ENCODE measurements at regions not wholly inside any gene's neighbourhood (a gene's known extent, or its start where the extent isn't known, plus 50 kb on each side); places are given as distances from the start of the nearest gene placed in this dataset.

DNA sequence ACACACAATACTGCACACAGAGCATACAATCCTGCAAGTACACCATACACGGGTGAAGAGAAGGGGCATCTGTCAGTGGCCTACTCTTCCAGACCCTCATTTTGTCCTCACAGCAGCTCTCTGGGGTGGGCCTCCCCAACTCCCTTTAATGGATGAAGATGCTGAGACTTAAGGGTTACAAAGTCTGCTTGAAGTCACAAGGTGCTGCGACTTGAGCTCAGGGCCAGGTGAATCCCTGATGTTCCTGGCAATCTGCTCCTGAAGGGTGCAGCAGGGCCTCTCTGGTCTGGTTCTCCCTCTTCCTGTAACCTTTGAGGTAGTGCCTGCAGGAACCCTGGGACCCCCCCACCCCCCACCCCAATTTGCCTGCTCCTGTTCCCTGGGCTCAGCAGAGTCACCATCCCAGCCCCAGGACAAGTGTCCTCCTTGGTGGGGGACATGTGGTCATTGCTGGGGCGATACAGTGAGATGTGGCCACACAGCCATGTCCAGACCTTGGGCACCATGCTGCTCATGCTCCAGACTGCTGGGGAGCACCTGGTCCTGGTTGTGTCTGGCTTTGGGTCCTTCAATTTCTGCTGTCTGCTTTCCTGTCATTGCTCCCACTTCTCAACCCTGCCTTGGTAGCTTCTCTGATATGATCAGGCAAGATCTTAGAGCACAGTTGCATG is 107.5 kb downstream of the METRNL start:
- no peak overlapping the region for H2AFZ ChIP-seq
- no peak for TF ChIP-seq EZH2 (IDR thresholded peaks at IDR 0.05; ENCODE audit: low read depth)
- TF ChIP-seq, protein P1, sequence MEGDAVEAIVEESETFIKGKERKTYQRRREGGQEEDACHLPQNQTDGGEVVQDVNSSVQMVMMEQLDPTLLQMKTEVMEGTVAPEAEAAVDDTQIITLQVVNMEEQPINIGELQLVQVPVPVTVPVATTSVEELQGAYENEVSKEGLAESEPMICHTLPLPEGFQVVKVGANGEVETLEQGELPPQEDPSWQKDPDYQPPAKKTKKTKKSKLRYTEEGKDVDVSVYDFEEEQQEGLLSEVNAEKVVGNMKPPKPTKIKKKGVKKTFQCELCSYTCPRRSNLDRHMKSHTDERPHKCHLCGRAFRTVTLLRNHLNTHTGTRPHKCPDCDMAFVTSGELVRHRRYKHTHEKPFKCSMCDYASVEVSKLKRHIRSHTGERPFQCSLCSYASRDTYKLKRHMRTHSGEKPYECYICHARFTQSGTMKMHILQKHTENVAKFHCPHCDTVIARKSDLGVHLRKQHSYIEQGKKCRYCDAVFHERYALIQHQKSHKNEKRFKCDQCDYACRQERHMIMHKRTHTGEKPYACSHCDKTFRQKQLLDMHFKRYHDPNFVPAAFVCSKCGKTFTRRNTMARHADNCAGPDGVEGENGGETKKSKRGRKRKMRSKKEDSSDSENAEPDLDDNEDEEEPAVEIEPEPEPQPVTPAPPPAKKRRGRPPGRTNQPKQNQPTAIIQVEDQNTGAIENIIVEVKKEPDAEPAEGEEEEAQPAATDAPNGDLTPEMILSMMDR (conservative IDR thresholded peaks at IDR 0.05), result no peak
- no peak overlapping the region for H3K4me3 ChIP-seq
- H3K9me3 ChIP-seq (ENCODE audit: insufficient read depth, low read depth), result no peaks in the 10 kb centered on the region; the same call in 1 of the 2 replicates
- no peaks in the 10 kb centered on the region for H3K9me2 ChIP-seq (ENCODE audit: insufficient read depth)
- no peaks in the 10 kb centered on the region for H3K4me1 ChIP-seq (replicated peaks; ENCODE audit: insufficient read depth)
- H3K36me3 ChIP-seq (ENCODE audit: low read depth), result no peaks in the 10 kb centered on the region
- H3K27ac ChIP-seq, result no peak overlapping the region
- no peaks in the 10 kb centered on the region for H3K79me2 ChIP-seq (ENCODE audit: low read depth)
- no peak for DNase-seq
- no peaks in the 10 kb centered on the region for H3F3A ChIP-seq (ENCODE audit: insufficient read depth, low read depth)
- intact Hi-C loops (cut with micrococcal nuclease; ENCODE audit: unreplicated experiment), result no loop called here
- H3K4me2 ChIP-seq, result no peak overlapping the region
- no peaks in the 10 kb centered on the region for H4K20me1 ChIP-seq (ENCODE audit: insufficient read depth)
- H3K27me3 ChIP-seq (ENCODE audit: insufficient read depth, low read depth), result no peaks in the 10 kb centered on the region
- POLR2A ChIA-PET (ENCODE audit: unreplicated experiment), result no interaction called here
- CTCF ChIA-PET, result no interaction called here
- no TSS peak for BruUV-seq (replicated peaks)

DNA sequence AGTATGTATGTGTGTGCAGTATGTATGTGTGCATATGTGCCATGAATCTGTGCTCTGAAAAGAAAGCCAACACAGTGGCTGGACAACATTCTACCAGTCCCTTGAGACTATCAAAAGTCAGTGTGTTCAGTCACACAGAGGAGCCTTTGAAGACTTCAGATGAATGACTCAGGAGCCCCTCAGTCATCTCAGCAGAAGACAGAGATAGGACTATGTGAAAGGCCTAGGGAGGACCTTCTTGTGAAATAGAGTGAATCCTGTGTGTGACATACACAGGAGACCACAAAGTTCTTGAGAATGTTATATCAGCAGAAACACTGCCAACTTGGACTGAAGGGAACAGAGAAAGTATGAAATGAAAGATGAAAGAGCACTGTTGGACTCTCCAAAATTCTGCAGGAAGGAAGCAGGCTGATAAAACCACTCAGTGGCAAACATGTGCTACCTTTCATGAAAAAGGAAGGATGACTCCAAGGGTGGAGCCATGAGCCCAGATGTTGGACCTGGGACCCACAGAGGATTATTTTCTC is 108.4 kb downstream of the METRNL start:
- POLR2A ChIA-PET (ENCODE audit: unreplicated experiment), result no interaction called here
- no peak overlapping the region for H3K4me2 ChIP-seq
- H3F3A ChIP-seq (ENCODE audit: insufficient read depth, low read depth), result no peaks in the 10 kb centered on the region
- no peak overlapping the region for H3K4me3 ChIP-seq
- BruUV-seq (replicated peaks), result no TSS peak
- no peaks in the 10 kb centered on the region for H3K27me3 ChIP-seq (ENCODE audit: insufficient read depth, low read depth)
- no peaks in the 10 kb centered on the region for H3K9me2 ChIP-seq (ENCODE audit: insufficient read depth)
- H3K79me2 ChIP-seq (ENCODE audit: low read depth), result no peaks in the 10 kb centered on the region
- CTCF ChIA-PET, result no interaction called here
- H3K36me3 ChIP-seq (ENCODE audit: low read depth), result no peaks in the 10 kb centered on the region
- TF ChIP-seq, protein P1 (conservative IDR thresholded peaks at IDR 0.05), result no peak
- no peak for TF ChIP-seq EZH2 (IDR thresholded peaks at IDR 0.05; ENCODE audit: low read depth)
- DNase-seq, result no peak
- no peak overlapping the region for H3K27ac ChIP-seq
- no peaks in the 10 kb centered on the region for H3K4me1 ChIP-seq (replicated peaks; ENCODE audit: insufficient read depth)
- intact Hi-C loops (cut with micrococcal nuclease; ENCODE audit: unreplicated experiment), result no loop called here
- H3K9me3 ChIP-seq (ENCODE audit: insufficient read depth, low read depth), result no peaks in the 10 kb centered on the region; the same call in 1 of the 2 replicates
- no peaks in the 10 kb centered on the region for H4K20me1 ChIP-seq (ENCODE audit: insufficient read depth)
- no peak overlapping the region for H2AFZ ChIP-seq

DNA sequence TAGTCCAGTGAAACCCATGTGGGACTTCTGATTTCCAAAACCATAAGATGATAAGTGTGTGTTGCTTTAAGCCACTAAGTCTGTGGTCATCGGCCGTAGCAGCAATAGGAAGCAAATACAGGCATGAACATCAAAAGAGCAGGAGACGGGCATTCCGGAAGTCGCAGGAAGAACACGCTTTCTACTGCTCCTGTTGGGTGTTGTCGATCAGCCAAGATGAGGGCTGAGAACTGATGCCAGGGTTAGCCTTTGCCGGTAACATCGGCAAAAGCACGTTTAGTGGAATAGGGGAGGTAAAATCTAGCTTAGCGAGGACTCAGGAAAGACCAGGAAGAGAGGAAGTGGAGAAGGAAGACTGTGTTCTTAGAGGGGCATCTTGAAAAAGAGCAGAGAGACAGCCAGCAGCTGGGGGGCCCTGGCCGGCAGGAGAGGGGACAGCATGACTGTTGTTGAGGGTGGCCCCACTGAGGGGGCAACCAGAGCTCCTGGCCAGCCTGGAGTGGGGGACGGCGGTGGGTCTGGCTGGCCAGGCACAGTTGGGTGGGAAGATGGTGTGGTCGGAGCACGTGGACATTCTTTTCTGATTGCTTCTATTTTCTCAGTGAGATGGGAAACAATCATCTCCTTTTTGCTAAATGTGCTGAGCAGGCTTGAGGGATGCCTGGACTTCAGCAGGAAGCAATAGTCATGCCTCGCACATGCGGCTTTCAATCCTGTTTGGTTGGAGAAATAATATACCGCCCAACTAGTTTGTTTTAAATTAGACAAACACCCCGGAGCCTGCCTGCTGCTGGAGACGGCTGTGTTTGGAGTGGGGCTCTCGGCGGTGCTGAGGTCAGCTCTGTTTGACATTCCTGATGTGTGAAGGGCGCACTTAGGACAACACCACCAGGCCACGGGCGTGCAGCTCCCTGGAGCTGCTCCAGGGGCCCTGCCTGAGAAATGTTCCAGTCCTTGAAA is 109.9 kb downstream of the METRNL start:
- Histone ChIP-seq H2AFZ (no peak overlapping the region), H3K27me3 (ENCODE audit: insufficient read depth, low read depth) (no peaks in the 10 kb centered on the region), H3K4me1 (replicated peaks; ENCODE audit: insufficient read depth) (peaks cover 3% of the 10 kb centered on the region), H3K36me3 (ENCODE audit: low read depth) (no peaks in the 10 kb centered on the region), H3K4me3 (no peak overlapping the region), H3K9me3 (ENCODE audit: insufficient read depth, low read depth) (no peaks in the 10 kb centered on the region; the same call in 1 of the 2 replicates), H3K4me2 (no peak overlapping the region), H3K79me2 (ENCODE audit: low read depth) (no peaks in the 10 kb centered on the region), H3K9me2 (ENCODE audit: insufficient read depth) (no peaks in the 10 kb centered on the region), H3K27ac (no peak overlapping the region), H4K20me1 (ENCODE audit: insufficient read depth) (no peaks in the 10 kb centered on the region), H3F3A (ENCODE audit: insufficient read depth, low read depth) (no peaks in the 10 kb centered on the region)
- intact Hi-C loops (cut with micrococcal nuclease; ENCODE audit: unreplicated experiment), result no loop called here
- TF ChIP-seq, protein P1 (conservative IDR thresholded peaks at IDR 0.05), result no peak
- no peak for TF ChIP-seq EZH2 (IDR thresholded peaks at IDR 0.05; ENCODE audit: low read depth)
- BruUV-seq (replicated peaks), result no TSS peak
- DNase-seq, result no peak
- CTCF ChIA-PET, result no interaction called here
- POLR2A ChIA-PET (ENCODE audit: unreplicated experiment), result no interaction called here

Data from PC-9 (cell line).